Astrocyte of the cerebellum (primary cell): ENCODE measurements at regions not wholly inside any gene's neighbourhood (a gene's known extent, or its start where the extent isn't known, plus 50 kb on each side); places are given as distances from the start of the nearest gene placed in this dataset.

ENCODE experiments used
- DNase-seq: peaks from one replicate; pipeline ENCODE4 v3.0.0-alpha.2; 2011; ENCODE audit warnings: low read depth
- H3K4me3 ChIP-seq: 2 replicates; pipeline ENCODE4 v1.5.1; 2011; ENCODE audit warnings: mild to moderate bottlenecking, low read depth, low read length, moderate library complexity
- CTCF ChIP-seq: IDR thresholded peaks from 2 replicates; pipeline ENCODE4 v1.5.1; 2012; ENCODE audit warnings: low read length, low read depth, moderate library complexity, mild to moderate bottlenecking; ENCODE audit errors: missing control alignments
- in situ Hi-C: cut with HindIII; loops from 2 replicates; pipeline ENCODE4 v1.10.0; 2017; ENCODE audit warnings: low sequenced_read_pairs

GRCh38 chr1:81700728-81701470 lies 99.8 kb upstream of the ADGRL2 start:
- no peak for TF ChIP-seq CTCF
- in situ Hi-C loops, result no loop called here

GRCh38 chr1:81699234-81699633 lies 101.5 kb upstream of the ADGRL2 start:
- in situ Hi-C loops, result no loop called here
- TF ChIP-seq CTCF, result no peak
- no peak overlapping the region for H3K4me3 ChIP-seq
- peak; percentile 39 for DNase-seq

More at GRCh38 chr1:81700728-81701470, 99.8 kb upstream of the ADGRL2 start:
- no peak overlapping the region for H3K4me3 ChIP-seq
- no peak for DNase-seq

- in situ Hi-C loops, result no loop called here
- no peak overlapping the region for H3K4me3 ChIP-seq
- DNase-seq, result peak; percentile 78
- TF ChIP-seq CTCF, result no peak
These were observed 105.0 kb upstream of the ADGRL2 start for GRCh38 chr1:81695741-81696140.

- no peak overlapping the region for H3K4me3 ChIP-seq
- no peak for DNase-seq
- TF ChIP-seq CTCF, result no peak
- in situ Hi-C loops, result no loop called here
These were observed 107.4 kb upstream of the ADGRL2 start for GRCh38 chr1:81693316-81693715.

GRCh38 chr1:81690676-81691453 lies 109.9 kb upstream of the ADGRL2 start:
- H3K4me3 ChIP-seq, result no peak overlapping the region
- no peak for DNase-seq
- no peak for TF ChIP-seq CTCF
- in situ Hi-C loops, result no loop called here

- TF ChIP-seq CTCF, result no peak
- in situ Hi-C loops, result no loop called here
- H3K4me3 ChIP-seq, result no peak overlapping the region
- DNase-seq, result no peak
These were observed 111.2 kb upstream of the ADGRL2 start for GRCh38 chr1:81689531-81689941.
